PC-3 (cell line): ENCODE measurements at regions not wholly inside any gene's neighbourhood (a gene's known extent, or its start where the extent isn't known, plus 50 kb on each side); places are given as distances from the start of the nearest gene placed in this dataset.

Experiments
- ATAC-seq: fragments of 200-7000 bp; cut with Tn5 transposase; 2 replicates; pipeline ENCODE4 v1.9.1; 2020; ENCODE audit warnings: mild to moderate bottlenecking, moderate library complexity
- BruUV-seq: library from RNA; stranded (reverse); fragments of 400-500 nt; replicated peaks from 2 replicates; lab custom pipeline; 2021; lab: Mats Ljungman, UMichigan
- CTCF ChIA-PET: fragments of 300-600 bp; sonication (Branson Sonifier 250); formaldehyde crosslinking; loops from one replicate; lab custom pipeline; 2022; ENCODE audit warnings: antibody characterized with exemption; lab: Charles Lee
- POLR2A ChIA-PET: fragments of 300-600 bp; sonication (Branson Sonifier 250); formaldehyde crosslinking; loops from one replicate; lab custom pipeline; 2022; ENCODE audit warnings: antibody characterized with exemption; ENCODE audit not compliant: unreplicated experiment; lab: Charles Lee
- DNase-seq: peaks from one replicate; pipeline ENCODE4 v3.0.0-alpha.2; 2015
- H2AFZ ChIP-seq: fragments of 300-600 bp; sonication (generic); 2 replicates; pipeline ENCODE4 v1.6.0; 2016; ENCODE audit warnings: antibody characterized with exemption, low read length
- H3F3A ChIP-seq: fragments of 300-600 bp; sonication (generic); one replicate; pipeline ENCODE4 v1.6.0; 2017; ENCODE audit warnings: antibody characterized with exemption, low read length, control low read depth, mild to moderate bottlenecking; ENCODE audit not compliant: unreplicated experiment
- H3K27ac ChIP-seq: fragments of 300-600 bp; sonication (generic); 2 replicates; pipeline ENCODE4 v1.5.1; 2016; ENCODE audit warnings: mild to moderate bottlenecking, low read length
- H3K27me3 ChIP-seq: fragments of 300-600 bp; sonication (generic); 2 replicates; pipeline ENCODE4 v1.6.1; 2016; ENCODE audit warnings: low read length, mixed read lengths
- H3K36me3 ChIP-seq: fragments of 300-600 bp; sonication (generic); 2 replicates; pipeline ENCODE4 v1.6.1; 2016; ENCODE audit warnings: low read depth, mixed run types, low read length, mixed read lengths
- H3K4me1 ChIP-seq: fragments of 300-600 bp; sonication (generic); 2 replicates; pipeline ENCODE4 v1.5.1; 2016; ENCODE audit warnings: low read length; ENCODE audit not compliant: insufficient read depth
- H3K4me2 ChIP-seq: fragments of 300-600 bp; sonication (generic); 2 replicates; pipeline ENCODE4 v1.6.0; 2016; ENCODE audit warnings: low read length
- H3K4me3 ChIP-seq: fragments of 300-600 bp; sonication (generic); 2 replicates; pipeline ENCODE4 v1.5.1; 2016; ENCODE audit warnings: mild to moderate bottlenecking, low read length, mixed read lengths
- H3K79me2 ChIP-seq: fragments of 300-600 bp; sonication (generic); 2 replicates; pipeline ENCODE4 v1.6.1; 2017; ENCODE audit warnings: low read length, mixed read lengths
- H3K9ac ChIP-seq: fragments of 300-600 bp; sonication (generic); 2 replicates; pipeline ENCODE4 v1.6.0; 2016; ENCODE audit warnings: mild to moderate bottlenecking, low read length
- H3K9me2 ChIP-seq: fragments of 300-600 bp; sonication (generic); replicated peaks from 2 replicates; pipeline ENCODE4 v1.6.1; 2016; ENCODE audit warnings: mixed run types, low read length, mixed read lengths
- H3K9me3 ChIP-seq: fragments of 300-600 bp; sonication (generic); 2 replicates; pipeline ENCODE4 v1.6.1; 2016; ENCODE audit warnings: low read length, mixed read lengths
- H4K20me1 ChIP-seq: fragments of 300-600 bp; sonication (generic); 2 replicates; pipeline ENCODE4 v1.6.1; 2016; ENCODE audit warnings: low read length, mixed read lengths
- EZH2 ChIP-seq: fragments of 300-600 bp; sonication (generic); IDR thresholded peaks from one replicate; pipeline ENCODE4 v1.6.1; 2017; ENCODE audit warnings: antibody characterized with exemption, mild to moderate bottlenecking, low read length; ENCODE audit not compliant: unreplicated experiment
- EZH2phosphoT487 ChIP-seq: fragments of 300-600 bp; sonication (generic); IDR thresholded peaks from 2 replicates; pipeline ENCODE4 v1.6.1; 2018; ENCODE audit warnings: mild to moderate bottlenecking, antibody characterized with exemption, low read length, borderline replicate concordance
- intact Hi-C: fragments of 100-400 bp; cut with micrococcal nuclease; formaldehyde crosslinking; loops from 2 replicates; pipeline ENCODE4 v1.9.0; 2023
- TF ChIP-seq, protein P1 (sequence below): fragments of 300-600 bp; sonication (generic); conservative IDR thresholded peaks from 2 replicates; pipeline ENCODE4 v1.5.1; 2017; ENCODE audit warnings: antibody characterized with exemption, low read depth, mild to moderate bottlenecking, low read length

DNA sequence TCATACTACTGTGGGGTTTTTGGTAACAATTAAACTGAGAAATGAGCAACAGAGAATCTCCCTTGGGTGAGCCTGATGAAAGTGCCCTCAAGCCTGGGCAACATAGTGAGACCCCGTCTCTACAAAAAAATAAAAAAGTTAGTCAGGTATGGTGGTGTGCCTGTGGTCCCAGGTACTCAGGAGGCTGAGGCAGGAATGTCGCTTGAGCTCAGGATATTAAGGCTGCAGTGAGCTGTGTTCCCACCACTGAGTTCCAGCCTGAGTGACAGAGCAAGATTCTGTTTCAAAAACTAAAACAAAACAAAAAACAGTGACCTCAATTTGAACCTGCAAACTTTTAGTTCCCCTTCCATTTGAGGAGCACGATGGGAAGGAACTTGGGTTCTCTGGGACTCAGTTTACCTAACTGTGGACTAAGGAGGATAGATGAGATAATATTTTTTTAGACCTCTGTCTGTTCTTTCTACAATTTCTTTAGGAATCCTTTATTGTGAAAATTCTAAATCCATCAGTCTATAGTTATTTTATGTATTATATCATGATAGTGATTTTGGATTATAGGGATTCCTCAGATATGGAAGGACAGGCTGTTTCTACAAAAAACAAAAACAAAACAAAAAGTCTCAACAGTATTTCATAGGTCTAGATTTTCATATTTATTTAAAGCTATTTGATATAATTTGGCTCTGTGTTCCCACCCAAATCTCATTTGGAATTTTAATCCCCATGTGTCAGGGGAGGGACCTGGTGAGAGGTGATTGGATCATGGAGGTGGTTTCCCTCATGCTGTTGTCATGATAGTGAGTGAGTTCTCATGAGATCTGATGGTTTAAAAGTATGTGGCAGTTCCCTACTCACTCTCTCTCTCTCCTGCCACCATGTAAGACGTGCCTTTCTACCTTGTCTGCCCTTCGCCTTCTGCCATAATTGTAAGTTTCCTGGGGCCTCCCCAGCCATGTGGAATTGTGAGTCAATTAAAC lies 178.6 kb downstream of the MYCN start:
- intact Hi-C loops = no loop called here
- TF ChIP-seq, protein P1, sequence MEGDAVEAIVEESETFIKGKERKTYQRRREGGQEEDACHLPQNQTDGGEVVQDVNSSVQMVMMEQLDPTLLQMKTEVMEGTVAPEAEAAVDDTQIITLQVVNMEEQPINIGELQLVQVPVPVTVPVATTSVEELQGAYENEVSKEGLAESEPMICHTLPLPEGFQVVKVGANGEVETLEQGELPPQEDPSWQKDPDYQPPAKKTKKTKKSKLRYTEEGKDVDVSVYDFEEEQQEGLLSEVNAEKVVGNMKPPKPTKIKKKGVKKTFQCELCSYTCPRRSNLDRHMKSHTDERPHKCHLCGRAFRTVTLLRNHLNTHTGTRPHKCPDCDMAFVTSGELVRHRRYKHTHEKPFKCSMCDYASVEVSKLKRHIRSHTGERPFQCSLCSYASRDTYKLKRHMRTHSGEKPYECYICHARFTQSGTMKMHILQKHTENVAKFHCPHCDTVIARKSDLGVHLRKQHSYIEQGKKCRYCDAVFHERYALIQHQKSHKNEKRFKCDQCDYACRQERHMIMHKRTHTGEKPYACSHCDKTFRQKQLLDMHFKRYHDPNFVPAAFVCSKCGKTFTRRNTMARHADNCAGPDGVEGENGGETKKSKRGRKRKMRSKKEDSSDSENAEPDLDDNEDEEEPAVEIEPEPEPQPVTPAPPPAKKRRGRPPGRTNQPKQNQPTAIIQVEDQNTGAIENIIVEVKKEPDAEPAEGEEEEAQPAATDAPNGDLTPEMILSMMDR = no peak
- no peak for TF ChIP-seq EZH2
- TF ChIP-seq EZH2phosphoT487 = no peak
- Histone ChIP-seq H3K27me3 (no peaks in the 10 kb centered on the region), H3F3A (no peaks in the 10 kb centered on the region), H3K27ac (no peak overlapping the region), H3K9me2 (no peaks in the 10 kb centered on the region), H3K9ac (no peak overlapping the region), H4K20me1 (no peaks in the 10 kb centered on the region), H2AFZ (no peak overlapping the region), H3K36me3 (no peaks in the 10 kb centered on the region), H3K4me1 (no peaks in the 10 kb centered on the region), H3K4me2 (no peak overlapping the region), H3K9me3 (no peaks in the 10 kb centered on the region), H3K79me2 (no peaks in the 10 kb centered on the region), H3K4me3 (no peak overlapping the region)
- CTCF ChIA-PET = no interaction called here
- POLR2A ChIA-PET = no interaction called here
- DNase-seq = no peak
- no peak for ATAC-seq
- BruUV-seq = no TSS peak

DNA sequence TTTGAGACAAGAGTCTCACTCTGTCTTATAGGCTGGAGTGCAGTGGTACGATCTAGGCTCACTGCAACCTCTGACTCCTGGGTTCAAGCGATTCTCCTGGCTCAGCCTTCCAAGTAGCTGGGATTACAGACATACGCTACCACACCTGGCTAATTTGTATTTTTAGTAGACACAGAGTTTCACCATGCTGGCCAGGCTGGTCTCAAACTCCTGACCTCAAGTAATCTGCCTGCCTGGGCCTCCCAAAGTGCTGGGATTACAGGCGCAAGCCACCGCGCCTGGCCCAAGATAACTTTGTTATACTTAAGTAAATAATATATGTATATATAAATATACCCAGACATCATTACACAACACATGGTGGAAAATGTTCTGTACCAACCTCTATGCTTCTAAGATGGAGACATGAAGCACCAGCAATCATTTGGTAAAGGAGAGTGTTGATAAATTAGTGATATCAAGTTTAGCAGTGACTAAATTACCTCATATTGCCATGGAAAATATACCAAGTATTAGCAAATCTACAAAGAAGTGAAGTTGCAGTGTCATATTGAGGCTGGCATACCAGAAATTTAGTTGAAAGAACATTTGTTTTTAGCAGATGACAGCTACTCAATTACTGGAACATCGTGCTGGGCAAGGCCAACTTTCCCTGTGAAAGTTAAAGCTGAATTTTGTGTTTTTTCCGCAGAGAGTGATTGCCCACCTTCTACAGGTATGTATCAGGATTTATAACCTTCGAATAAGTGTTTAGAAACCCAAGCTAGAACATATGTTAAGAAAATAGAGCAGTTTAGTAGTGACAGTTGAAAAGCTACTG lies 177.7 kb downstream of the MYCN start:
- Histone ChIP-seq H3F3A (no peaks in the 10 kb centered on the region), H3K4me1 (no peaks in the 10 kb centered on the region), H3K27me3 (no peaks in the 10 kb centered on the region), H3K9ac (no peak overlapping the region), H3K36me3 (no peaks in the 10 kb centered on the region), H3K79me2 (no peaks in the 10 kb centered on the region), H3K4me3 (no peak overlapping the region), H3K27ac (no peak overlapping the region), H3K9me3 (no peaks in the 10 kb centered on the region), H3K4me2 (no peak overlapping the region), H3K9me2 (no peaks in the 10 kb centered on the region), H4K20me1 (no peaks in the 10 kb centered on the region), H2AFZ (no peak overlapping the region)
- POLR2A ChIA-PET = no interaction called here
- BruUV-seq = no TSS peak
- TF ChIP-seq, protein P1 = no peak
- TF ChIP-seq EZH2 (no peak), EZH2phosphoT487 (no peak)
- ATAC-seq (no peak), DNase-seq (no peak)
- intact Hi-C loops = no loop called here
- CTCF ChIA-PET = no interaction called here
